ENCODE measurements at regions not wholly inside any gene's neighbourhood (a gene's known extent, or its start where the extent isn't known, plus 50 kb on each side); places are given as distances from the start of the nearest gene placed in this dataset.

DNA sequence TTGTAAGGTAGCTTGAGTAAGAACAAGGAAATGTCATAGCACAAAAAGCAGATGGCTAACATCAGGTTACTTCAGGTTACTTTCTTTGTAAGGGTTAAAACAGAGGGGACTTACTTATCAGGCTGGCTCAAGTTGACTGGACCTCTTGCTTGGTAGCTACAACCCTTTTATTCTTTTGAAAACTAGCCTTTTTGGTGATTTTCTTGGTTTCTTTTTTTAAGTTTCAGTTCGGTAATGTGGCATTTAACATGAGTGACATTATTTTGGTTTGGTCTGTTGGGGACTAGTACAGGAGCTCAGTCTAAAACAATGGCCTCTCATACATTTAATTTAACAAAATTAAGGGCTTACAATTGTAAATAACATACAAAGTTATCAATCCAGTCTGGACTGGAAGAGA lies 621.4 kb downstream of the OTOL1 start:
- CTCF ChIA-PET, result interaction anchor here (0.6 to 1.2 kb wide), 3 partner anchors 10 to 1373 kb away, joined by 3 read pairs; no protein-coding TSS in a partner anchor
- SMC1A ChIA-PET (ENCODE audit: uncharacterized antibody, unreplicated experiment), result interaction anchor here (0.6 kb wide), 1 partner anchor 1184 kb away, joined by 3 read pairs; no protein-coding TSS in a partner anchor
- FAIRE-seq (no peak), DNase-seq (ENCODE audit: low read depth, low spot score) (no peak), ATAC-seq (no peak)
- no peaks in the 10 kb centered on the region for H3K36me3 ChIP-seq (ENCODE audit: control insufficient read depth in 2 of 2, insufficient read depth in 2 of 2, low read length in 1 of 2)
- no peak overlapping the region for H3K9ac ChIP-seq (ENCODE audit: control insufficient read depth, insufficient read depth, low read length)
- POLR2A ChIA-PET, result no interaction called here
- H3K9me3 ChIP-seq (replicated peaks; ENCODE audit: control insufficient read depth, insufficient read depth, low read length), result no peaks in the 10 kb centered on the region
- RAD21 ChIA-PET (ENCODE audit: unreplicated experiment), result no interaction called here
- in situ Hi-C loops (cut with MboI) (no loop called here), intact Hi-C loops (cut with micrococcal nuclease; ENCODE audit: unreplicated experiment) (no loop called here)
- TF ChIP-seq WRNIP1 (IDR thresholded peaks at IDR 0.05; ENCODE audit: borderline replicate concordance, low read depth, low read length) (no peak), BHLHE40 (IDR thresholded peaks at IDR 0.05; ENCODE audit: borderline replicate concordance in 1 of 2, low read depth in 2 of 2, low read length in 1 of 2) (no peak), KDM1A (IDR thresholded peaks at IDR 0.05; ENCODE audit: borderline replicate concordance) (no peak), BCL3 (IDR thresholded peaks at IDR 0.05; ENCODE audit: borderline replicate concordance, insufficient read depth, low read depth, low read length, poor library complexity, severe bottlenecking) (no peak), MEF2B (IDR thresholded peaks at IDR 0.05; ENCODE audit: partially characterized antibody, poor library complexity, severe bottlenecking) (no peak), RELA (IDR thresholded peaks at IDR 0.05; ENCODE audit: borderline replicate concordance, partially characterized antibody) (no peak), POLR2A (IDR thresholded peaks at IDR 0.05; ENCODE audit: low read depth, low read length) (no peak), KLF5 (IDR thresholded peaks at IDR 0.05; ENCODE audit: partially characterized antibody) (no peak), HDGF (IDR thresholded peaks at IDR 0.05) (no peak), MTA2 (IDR thresholded peaks at IDR 0.05; ENCODE audit: low read depth) (no peak), IKZF1 (conservative IDR thresholded peaks at IDR 0.05) (no peak), FOS (IDR thresholded peaks at IDR 0.05; ENCODE audit: borderline replicate concordance, extremely low read depth, insufficient read length) (no peak), RBBP5 (conservative IDR thresholded peaks at IDR 0.05) (no peak), YBX1 (IDR thresholded peaks at IDR 0.05) (no peak), NR2C1 (IDR thresholded peaks at IDR 0.05) (no peak)
- TF ChIP-seq, protein P1, sequence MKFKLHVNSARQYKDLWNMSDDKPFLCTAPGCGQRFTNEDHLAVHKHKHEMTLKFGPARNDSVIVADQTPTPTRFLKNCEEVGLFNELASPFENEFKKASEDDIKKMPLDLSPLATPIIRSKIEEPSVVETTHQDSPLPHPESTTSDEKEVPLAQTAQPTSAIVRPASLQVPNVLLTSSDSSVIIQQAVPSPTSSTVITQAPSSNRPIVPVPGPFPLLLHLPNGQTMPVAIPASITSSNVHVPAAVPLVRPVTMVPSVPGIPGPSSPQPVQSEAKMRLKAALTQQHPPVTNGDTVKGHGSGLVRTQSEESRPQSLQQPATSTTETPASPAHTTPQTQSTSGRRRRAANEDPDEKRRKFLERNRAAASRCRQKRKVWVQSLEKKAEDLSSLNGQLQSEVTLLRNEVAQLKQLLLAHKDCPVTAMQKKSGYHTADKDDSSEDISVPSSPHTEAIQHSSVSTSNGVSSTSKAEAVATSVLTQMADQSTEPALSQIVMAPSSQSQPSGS (IDR thresholded peaks at IDR 0.05; ENCODE audit: low read length), result no peak
- TF ChIP-seq, protein P2, sequence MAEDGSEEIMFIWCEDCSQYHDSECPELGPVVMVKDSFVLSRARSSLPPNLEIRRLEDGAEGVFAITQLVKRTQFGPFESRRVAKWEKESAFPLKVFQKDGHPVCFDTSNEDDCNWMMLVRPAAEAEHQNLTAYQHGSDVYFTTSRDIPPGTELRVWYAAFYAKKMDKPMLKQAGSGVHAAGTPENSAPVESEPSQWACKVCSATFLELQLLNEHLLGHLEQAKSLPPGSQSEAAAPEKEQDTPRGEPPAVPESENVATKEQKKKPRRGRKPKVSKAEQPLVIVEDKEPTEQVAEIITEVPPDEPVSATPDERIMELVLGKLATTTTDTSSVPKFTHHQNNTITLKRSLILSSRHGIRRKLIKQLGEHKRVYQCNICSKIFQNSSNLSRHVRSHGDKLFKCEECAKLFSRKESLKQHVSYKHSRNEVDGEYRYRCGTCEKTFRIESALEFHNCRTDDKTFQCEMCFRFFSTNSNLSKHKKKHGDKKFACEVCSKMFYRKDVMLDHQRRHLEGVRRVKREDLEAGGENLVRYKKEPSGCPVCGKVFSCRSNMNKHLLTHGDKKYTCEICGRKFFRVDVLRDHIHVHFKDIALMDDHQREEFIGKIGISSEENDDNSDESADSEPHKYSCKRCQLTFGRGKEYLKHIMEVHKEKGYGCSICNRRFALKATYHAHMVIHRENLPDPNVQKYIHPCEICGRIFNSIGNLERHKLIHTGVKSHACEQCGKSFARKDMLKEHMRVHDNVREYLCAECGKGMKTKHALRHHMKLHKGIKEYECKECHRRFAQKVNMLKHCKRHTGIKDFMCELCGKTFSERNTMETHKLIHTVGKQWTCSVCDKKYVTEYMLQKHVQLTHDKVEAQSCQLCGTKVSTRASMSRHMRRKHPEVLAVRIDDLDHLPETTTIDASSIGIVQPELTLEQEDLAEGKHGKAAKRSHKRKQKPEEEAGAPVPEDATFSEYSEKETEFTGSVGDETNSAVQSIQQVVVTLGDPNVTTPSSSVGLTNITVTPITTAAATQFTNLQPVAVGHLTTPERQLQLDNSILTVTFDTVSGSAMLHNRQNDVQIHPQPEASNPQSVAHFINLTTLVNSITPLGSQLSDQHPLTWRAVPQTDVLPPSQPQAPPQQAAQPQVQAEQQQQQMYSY (CRISPR knock-in tag; IDR thresholded peaks at IDR 0.05), result no peak
- no peaks in the 10 kb centered on the region for H4K20me1 ChIP-seq (ENCODE audit: control insufficient read depth, insufficient read depth)
- no peak overlapping the region for H3K4me3 ChIP-seq
- BruUV-seq (replicated peaks), result no TSS peak
- no peak overlapping the region for H3K27ac ChIP-seq (ENCODE audit: control insufficient read depth, insufficient read depth)
- H3K27me3 ChIP-seq (replicated peaks in 1 of 2; ENCODE audit: control insufficient read depth in 2 of 2, insufficient read depth in 2 of 2, low read length in 1 of 2), result no peaks in the 10 kb centered on the region
- no peak overlapping the region for H2AFZ ChIP-seq (ENCODE audit: control insufficient read depth, low read depth, low read length)
- H3K4me2 ChIP-seq (ENCODE audit: control insufficient read depth, insufficient read depth), result no peak overlapping the region
- no peaks in the 10 kb centered on the region for H3K4me1 ChIP-seq (ENCODE audit: control insufficient read depth, insufficient read depth, low read length)
- H3K79me2 ChIP-seq (ENCODE audit: control insufficient read depth, insufficient read depth, low read length), result no peaks in the 10 kb centered on the region
- 8% methylated on average over 1 of the region's 1 CpG for WGBS (ENCODE audit: insufficient coverage, insufficient replicate concordance, low lambda C conversion rate, missing lambda C conversion rate)
